IMR-90 (cell line): ENCODE measurements at regions not wholly inside any gene's neighbourhood (a gene's known extent, or its start where the extent isn't known, plus 50 kb on each side); places are given as distances from the start of the nearest gene placed in this dataset.

ENCODE experiments used
- ATAC-seq: fragments of 200-7000 bp; cut with Tn5 transposase; 2 replicates; pipeline ENCODE4 v1.9.1; 2020; ENCODE audit warnings: low read depth, mild to moderate bottlenecking, moderate library complexity
- BruUV-seq: library from RNA; stranded (reverse); fragments of 400-500 nt; replicated peaks from 2 replicates; lab custom pipeline; 2021; lab: Mats Ljungman, UMichigan
- CTCF ChIA-PET: fragments of 300-600 bp; formaldehyde crosslinking; extraction: SDS; loops from one replicate; lab custom pipeline; 2021; ENCODE audit warnings: antibody characterized with exemption; lab: Yijun Ruan, JAX
- POLR2A ChIA-PET: fragments of 300-600 bp; sonication (Branson Sonifier 250); formaldehyde crosslinking; loops from one replicate; lab custom pipeline; 2022; ENCODE audit warnings: antibody characterized with exemption; ENCODE audit not compliant: unreplicated experiment; lab: Charles Lee
- DNase-seq: peaks from one replicate; pipeline ENCODE4 v3.0.0; 2013
- H2AFZ ChIP-seq: replicated peaks from 2 replicates; pipeline ENCODE3; 2013; ENCODE audit warnings: low read length, mild to moderate bottlenecking; ENCODE audit not compliant: poor library complexity
- H2AK5ac ChIP-seq: 2 replicates; pipeline ENCODE4 v1.6.1; 2013; ENCODE audit warnings: low read depth, low read length, inconsistent platforms
- H2AK9ac ChIP-seq: replicated peaks from 2 replicates; pipeline ENCODE3; 2013; ENCODE audit warnings: mild to moderate bottlenecking, low read depth, low read length, moderate library complexity; ENCODE audit not compliant: poor library complexity
- H2BK120ac ChIP-seq: 2 replicates; pipeline ENCODE4 v1.6.1; 2013; ENCODE audit warnings: low read depth, low read length, inconsistent platforms
- H2BK15ac ChIP-seq: 3 replicates; pipeline ENCODE4 v1.6.1; 2013; ENCODE audit warnings: low read depth, low read length, inconsistent platforms
- H2BK20ac ChIP-seq: 2 replicates; pipeline ENCODE4 v1.6.1; 2013; ENCODE audit warnings: low read depth, mild to moderate bottlenecking, inconsistent platforms, low read length, moderate library complexity
- H2BK5ac ChIP-seq: 2 replicates; pipeline ENCODE4 v1.6.1; 2013; ENCODE audit warnings: mild to moderate bottlenecking, low read depth, low read length, inconsistent platforms; ENCODE audit not compliant: poor library complexity, severe bottlenecking
- H3K14ac ChIP-seq: replicated peaks from 2 replicates; pipeline ENCODE4 v1.6.1; 2013; ENCODE audit warnings: low read depth, low read length, inconsistent platforms
- H3K18ac ChIP-seq: 2 replicates; pipeline ENCODE4 v1.6.1; 2013; ENCODE audit warnings: low read depth, low read length, control low read depth
- H3K23ac ChIP-seq: 2 replicates; pipeline ENCODE4 v1.6.1; 2013; ENCODE audit warnings: low read depth, low read length, inconsistent platforms
- H3K27ac ChIP-seq: 2 replicates; pipeline ENCODE4 v1.5.1; 2013; ENCODE audit warnings: mild to moderate bottlenecking, control low read depth, low read length; ENCODE audit not compliant: insufficient read depth
- H3K27me3 ChIP-seq: 2 replicates; pipeline ENCODE4 v1.6.1; 2013; ENCODE audit warnings: low read length; ENCODE audit not compliant: control insufficient read depth, insufficient read depth
- H3K36me3 ChIP-seq: 2 replicates; pipeline ENCODE4 v1.6.1; 2013; ENCODE audit warnings: low read length, mixed read lengths; ENCODE audit not compliant: control insufficient read depth, insufficient read depth
- H3K4ac ChIP-seq: 2 replicates; pipeline ENCODE4 v1.6.1; 2013; ENCODE audit warnings: low read depth, low read length, inconsistent platforms
- H3K4me1 ChIP-seq: 2 replicates; pipeline ENCODE4 v1.6.1; 2013; ENCODE audit warnings: low read length, mixed read lengths; ENCODE audit not compliant: control insufficient read depth, insufficient read depth
- H3K4me2 ChIP-seq: 2 replicates; pipeline ENCODE4 v1.6.1; 2013; ENCODE audit warnings: low read depth, mild to moderate bottlenecking, control low read depth, low read length, moderate library complexity
- H3K4me3 ChIP-seq: 2 replicates; pipeline ENCODE4 v1.5.1; 2013; ENCODE audit warnings: low read depth, mild to moderate bottlenecking, control low read depth, low read length, moderate library complexity; ENCODE audit not compliant: insufficient read depth
- H3K56ac ChIP-seq: 2 replicates; pipeline ENCODE4 v1.6.1; 2013; ENCODE audit warnings: low read length, inconsistent platforms; ENCODE audit not compliant: insufficient read depth; ENCODE audit errors: extremely low read depth
- H3K79me1 ChIP-seq, 2 experiments: 2 replicates each; pipeline ENCODE4 v1.6.1; 2013; ENCODE audit warnings: low read length in 2 of 2, inconsistent platforms in 1 of 2, low read depth in 1 of 2
- H3K9ac ChIP-seq: 2 replicates; pipeline ENCODE4 v1.6.1; 2013; ENCODE audit warnings: low read depth, low read length, control low read depth
- H3K9me1 ChIP-seq: 2 replicates; pipeline ENCODE4 v1.6.1; 2013; ENCODE audit warnings: low read length, inconsistent platforms; ENCODE audit not compliant: insufficient read depth
- H3K9me3 ChIP-seq: 2 replicates; pipeline ENCODE4 v1.6.1; 2013; ENCODE audit warnings: low read length; ENCODE audit not compliant: control insufficient read depth, insufficient read depth
- H4K20me1 ChIP-seq: 2 replicates; pipeline ENCODE4 v1.6.1; 2013; ENCODE audit warnings: low read length, inconsistent platforms; ENCODE audit not compliant: insufficient read depth
- H4K5ac ChIP-seq: 2 replicates; pipeline ENCODE4 v1.6.1; 2013; ENCODE audit warnings: mild to moderate bottlenecking, low read depth, low read length, control low read depth
- H4K8ac ChIP-seq, 2 experiments: 2 replicates each; pipeline ENCODE4 v1.6.1; 2013; ENCODE audit warnings: low read depth in 2 of 2, low read length in 2 of 2, control low read depth in 1 of 2, inconsistent platforms in 1 of 2
- H4K91ac ChIP-seq: 2 replicates; pipeline ENCODE4 v1.6.1; 2013; ENCODE audit warnings: low read depth, low read length, inconsistent platforms; ENCODE audit not compliant: insufficient read depth
- BHLHE40 ChIP-seq: fragments of 150-350 bp; IDR thresholded peaks from 2 replicates; pipeline ENCODE4 v1.6.1; 2016; ENCODE audit warnings: mild to moderate bottlenecking, low read depth, low read length
- CEBPB ChIP-seq: IDR thresholded peaks from 2 replicates; pipeline ENCODE4 v1.6.1; 2012; ENCODE audit warnings: low read depth, low read length, improper control_type of control experiment
- CHD1 ChIP-seq: IDR thresholded peaks from 2 replicates; pipeline ENCODE4 v1.6.1; 2012; ENCODE audit warnings: low read depth, low read length, improper control_type of control experiment
- CTCF ChIP-seq: conservative IDR thresholded peaks from 2 replicates; pipeline ENCODE4 v1.5.1; 2012; ENCODE audit warnings: mild to moderate bottlenecking, low read depth, low read length, improper control_type of control experiment
- ELK1 ChIP-seq: fragments of 150-350 bp; IDR thresholded peaks from 2 replicates; pipeline ENCODE4 v1.6.1; 2016; ENCODE audit warnings: low read depth, mild to moderate bottlenecking, low read length, moderate library complexity, borderline replicate concordance
- FOS ChIP-seq: fragments of 150-350 bp; IDR thresholded peaks from 2 replicates; pipeline ENCODE4 v1.6.1; 2016; ENCODE audit warnings: low read depth, low read length
- MAFK ChIP-seq: IDR thresholded peaks from 2 replicates; pipeline ENCODE4 v1.6.1; 2012; ENCODE audit warnings: low read depth, low read length, improper control_type of control experiment
- MAZ ChIP-seq: IDR thresholded peaks from 2 replicates; pipeline ENCODE4 v1.6.1; 2012; ENCODE audit warnings: low read depth, mild to moderate bottlenecking, low read length, improper control_type of control experiment, moderate library complexity, borderline replicate concordance
- MXI1 ChIP-seq: IDR thresholded peaks from 2 replicates; pipeline ENCODE4 v1.6.1; 2012; ENCODE audit warnings: low read depth, mild to moderate bottlenecking, low read length, moderate library complexity, borderline replicate concordance
- NFE2L2 ChIP-seq: fragments of 150-350 bp; IDR thresholded peaks from 2 replicates; pipeline ENCODE4 v1.6.1; 2016; ENCODE audit warnings: low read depth, mild to moderate bottlenecking, low read length
- POLR2A ChIP-seq: IDR thresholded peaks from 2 replicates; pipeline ENCODE4 v1.6.1; 2012; ENCODE audit warnings: mild to moderate bottlenecking, low read depth, low read length
- RAD21 ChIP-seq: IDR thresholded peaks from 2 replicates; pipeline ENCODE4 v1.6.1; 2012; ENCODE audit warnings: low read length, improper control_type of control experiment
- RCOR1 ChIP-seq: IDR thresholded peaks from 2 replicates; pipeline ENCODE4 v1.6.1; 2012; ENCODE audit warnings: mild to moderate bottlenecking, low read length, improper control_type of control experiment; ENCODE audit not compliant: insufficient replicate concordance
- RFX5 ChIP-seq: IDR thresholded peaks from 2 replicates; pipeline ENCODE4 v1.8.0; 2012; ENCODE audit warnings: low read depth, mild to moderate bottlenecking, low read length, moderate library complexity
- SMC3 ChIP-seq: fragments of 150-350 bp; IDR thresholded peaks from 2 replicates; pipeline ENCODE4 v1.6.1; 2016; ENCODE audit warnings: low read depth, mild to moderate bottlenecking, antibody characterized with exemption, low read length, moderate library complexity
- USF2 ChIP-seq: fragments of 150-350 bp; IDR thresholded peaks from 2 replicates; pipeline ENCODE4 v1.6.1; 2017; ENCODE audit warnings: mild to moderate bottlenecking, antibody characterized with exemption, low read length, low read depth
- dilution Hi-C: fragments of 300-500 bp; cut with HindIII; formaldehyde crosslinking; loops from one replicate; pipeline ENCODE4 v1.14.3; 2018; ENCODE audit warnings: low sequenced_read_pairs; ENCODE audit not compliant: unreplicated experiment
- in situ Hi-C: fragments of 300-500 bp; cut with MboI; formaldehyde crosslinking; loops from 3 replicates; pipeline ENCODE4 v1.14.3; 2019; ENCODE audit warnings: low sequenced_read_pairs, inconsistent platforms, mixed read lengths
- intact Hi-C: fragments of 100-400 bp; cut with micrococcal nuclease; formaldehyde crosslinking; loops from 2 replicates; pipeline ENCODE4 v1.10.0; 2022

GRCh38 chr2:15706424-15706823 lies 114.8 kb downstream of the DDX1 start:
- Histone ChIP-seq H3K23ac (no peak overlapping the region), H3K18ac (no peak overlapping the region), H3K4me2 (no peak overlapping the region), H2BK5ac (no peak overlapping the region), H2BK120ac (no peak overlapping the region), H3K9me3 (peaks cover 8% of the 10 kb centered on the region), H2AK5ac (no peak overlapping the region), H3K9ac (no peak overlapping the region), H3K4me1 (no peaks in the 10 kb centered on the region), H2BK15ac (no peak overlapping the region), H4K8ac (no peak overlapping the region), H3K27ac (no peak overlapping the region), H3K4ac (no peak overlapping the region), H3K27me3 (no peaks in the 10 kb centered on the region), H3K4me3 (no peak overlapping the region), H2AK9ac (no peak overlapping the region), H3K14ac (no peak overlapping the region), H2AFZ (no peak overlapping the region), H3K56ac (no peak overlapping the region), H3K36me3 (no peaks in the 10 kb centered on the region), H4K5ac (no peak overlapping the region), H3K9me1 (no peaks in the 10 kb centered on the region), H3K79me1 (no peaks in the 10 kb centered on the region), H2BK20ac (no peak overlapping the region), H4K20me1 (no peaks in the 10 kb centered on the region), H4K91ac (no peak overlapping the region)
- BruUV-seq, result no TSS peak
- intact Hi-C loops, result no loop called here
- CTCF ChIA-PET, result no interaction called here
- no peak for DNase-seq
- in situ Hi-C loops, result no loop called here
- TF ChIP-seq ELK1, result no peak
- TF ChIP-seq BHLHE40, result no peak
- TF ChIP-seq POLR2A, result no peak
- TF ChIP-seq CEBPB, result no peak
- TF ChIP-seq RCOR1, result no peak
- no peak for TF ChIP-seq RFX5
- TF ChIP-seq CTCF, result no peak
- TF ChIP-seq MAFK, result no peak
- no peak for TF ChIP-seq NFE2L2
- TF ChIP-seq SMC3, result no peak
- no peak for TF ChIP-seq RAD21
- no peak for TF ChIP-seq FOS
- TF ChIP-seq MAZ, result no peak
- TF ChIP-seq USF2, result no peak
- TF ChIP-seq MXI1, result no peak
- TF ChIP-seq CHD1, result no peak
- POLR2A ChIA-PET, result no interaction called here
- no peak for ATAC-seq
- dilution Hi-C loops, result no loop called here
